ENCODE measurements at regions not wholly inside any gene's neighbourhood (a gene's known extent, or its start where the extent isn't known, plus 50 kb on each side); places are given as distances from the start of the nearest gene placed in this dataset.

DNA sequence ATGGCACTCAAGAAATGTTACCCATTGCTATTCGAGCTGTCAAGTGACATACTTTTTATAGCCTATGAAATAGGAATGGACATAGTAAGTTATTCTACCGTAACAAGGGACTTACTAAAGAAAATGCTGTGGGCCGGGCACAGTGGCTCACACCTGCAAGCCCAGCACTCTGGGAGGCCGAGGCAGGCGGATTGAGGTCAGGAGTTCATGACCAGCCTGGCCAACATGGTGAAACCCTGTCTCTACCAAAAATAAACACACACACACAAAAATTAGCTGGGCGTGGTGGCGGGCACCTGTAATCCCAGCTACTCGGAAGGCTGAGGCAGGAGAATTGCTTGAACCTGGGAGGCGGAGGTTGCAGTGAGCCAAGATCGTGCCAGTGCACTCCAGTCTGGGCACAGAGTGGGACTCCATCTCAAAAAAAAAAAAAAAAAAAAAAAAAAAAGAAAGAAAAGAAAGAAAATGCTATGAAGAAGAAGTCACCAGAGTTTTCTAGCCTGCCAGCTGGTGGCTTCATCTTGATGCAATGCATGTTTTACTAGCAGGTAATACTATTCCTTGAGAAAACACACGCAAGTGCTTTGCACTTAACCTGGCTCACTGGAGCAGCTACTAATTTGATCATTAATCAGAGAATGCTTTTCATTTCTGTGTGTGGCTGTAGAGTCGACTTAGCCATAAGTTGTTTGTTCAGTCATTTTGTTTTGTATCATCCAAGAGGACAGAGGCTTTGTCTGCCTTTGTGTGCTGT lies 166.7 kb upstream of the MYL2 start:
- no peak overlapping the region for H3K4me2 ChIP-seq (ENCODE audit: low read length)
- peaks cover 18% of the 10 kb centered on the region for H3K27me3 ChIP-seq (ENCODE audit: control insufficient read depth, low read length)
- TF ChIP-seq, protein P1, sequence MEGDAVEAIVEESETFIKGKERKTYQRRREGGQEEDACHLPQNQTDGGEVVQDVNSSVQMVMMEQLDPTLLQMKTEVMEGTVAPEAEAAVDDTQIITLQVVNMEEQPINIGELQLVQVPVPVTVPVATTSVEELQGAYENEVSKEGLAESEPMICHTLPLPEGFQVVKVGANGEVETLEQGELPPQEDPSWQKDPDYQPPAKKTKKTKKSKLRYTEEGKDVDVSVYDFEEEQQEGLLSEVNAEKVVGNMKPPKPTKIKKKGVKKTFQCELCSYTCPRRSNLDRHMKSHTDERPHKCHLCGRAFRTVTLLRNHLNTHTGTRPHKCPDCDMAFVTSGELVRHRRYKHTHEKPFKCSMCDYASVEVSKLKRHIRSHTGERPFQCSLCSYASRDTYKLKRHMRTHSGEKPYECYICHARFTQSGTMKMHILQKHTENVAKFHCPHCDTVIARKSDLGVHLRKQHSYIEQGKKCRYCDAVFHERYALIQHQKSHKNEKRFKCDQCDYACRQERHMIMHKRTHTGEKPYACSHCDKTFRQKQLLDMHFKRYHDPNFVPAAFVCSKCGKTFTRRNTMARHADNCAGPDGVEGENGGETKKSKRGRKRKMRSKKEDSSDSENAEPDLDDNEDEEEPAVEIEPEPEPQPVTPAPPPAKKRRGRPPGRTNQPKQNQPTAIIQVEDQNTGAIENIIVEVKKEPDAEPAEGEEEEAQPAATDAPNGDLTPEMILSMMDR (IDR thresholded peaks at IDR 0.05; ENCODE audit: low read depth, low read length, poor library complexity, severe bottlenecking), result no peak
- no peak for TF ChIP-seq EZH2phosphoT487 (IDR thresholded peaks at IDR 0.05; ENCODE audit: borderline replicate concordance, low read length)
- no peaks in the 10 kb centered on the region for H3K9me3 ChIP-seq (ENCODE audit: control insufficient read depth, insufficient read depth, low read length)
- no peaks in the 10 kb centered on the region for H3K4me1 ChIP-seq (ENCODE audit: control insufficient read depth, low read length)
- H3K79me2 ChIP-seq (ENCODE audit: control insufficient read depth, low read length), result no peaks in the 10 kb centered on the region
- no peak overlapping the region for H3K4me3 ChIP-seq (ENCODE audit: low read length)
- no peak overlapping the region for H3K27ac ChIP-seq (ENCODE audit: low read depth, low read length)
- H3K9me2 ChIP-seq (replicated peaks; ENCODE audit: control insufficient read depth, low read length), result no peaks in the 10 kb centered on the region
- H4K20me1 ChIP-seq (ENCODE audit: control insufficient read depth, insufficient read depth, low read depth, low read length), result no peaks in the 10 kb centered on the region
- H3K36me3 ChIP-seq (ENCODE audit: control insufficient read depth, low read length), result no peaks in the 10 kb centered on the region
- no peaks in the 10 kb centered on the region for H3F3A ChIP-seq (ENCODE audit: control insufficient read depth, insufficient read depth)

DNA sequence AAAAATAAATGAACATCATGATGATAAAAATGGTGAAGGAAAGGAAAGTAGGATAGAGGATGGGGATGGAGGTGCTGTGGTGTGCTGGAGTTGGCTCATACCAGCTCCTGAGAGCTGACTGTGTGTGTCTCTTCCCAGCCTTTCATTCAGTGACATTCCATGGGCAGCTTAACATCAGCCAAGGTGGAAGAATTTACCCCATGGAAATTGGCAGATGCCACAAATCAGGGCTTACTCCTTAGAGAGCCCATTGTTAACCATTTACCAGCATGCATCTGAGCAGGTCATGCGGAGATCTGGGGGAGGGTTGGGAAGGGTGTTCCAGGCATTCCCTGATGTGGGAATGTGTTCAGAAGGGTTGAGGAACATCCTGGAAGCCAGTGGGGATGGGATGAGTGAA lies 164.7 kb upstream of the MYL2 start:
- Histone ChIP-seq H3K4me3 (ENCODE audit: low read length) (no peak overlapping the region), H3F3A (ENCODE audit: control insufficient read depth, insufficient read depth) (no peaks in the 10 kb centered on the region), H3K27me3 (ENCODE audit: control insufficient read depth, low read length) (peaks cover 16% of the 10 kb centered on the region), H3K4me2 (ENCODE audit: low read length) (no peak overlapping the region), H3K9me2 (replicated peaks; ENCODE audit: control insufficient read depth, low read length) (no peaks in the 10 kb centered on the region), H3K79me2 (ENCODE audit: control insufficient read depth, low read length) (no peaks in the 10 kb centered on the region), H3K27ac (ENCODE audit: low read depth, low read length) (no peak overlapping the region), H3K4me1 (ENCODE audit: control insufficient read depth, low read length) (no peaks in the 10 kb centered on the region), H3K36me3 (ENCODE audit: control insufficient read depth, low read length) (no peaks in the 10 kb centered on the region), H3K9me3 (ENCODE audit: control insufficient read depth, insufficient read depth, low read length) (no peaks in the 10 kb centered on the region), H4K20me1 (ENCODE audit: control insufficient read depth, insufficient read depth, low read depth, low read length) (no peaks in the 10 kb centered on the region)
- no peak for TF ChIP-seq EZH2phosphoT487 (IDR thresholded peaks at IDR 0.05; ENCODE audit: borderline replicate concordance, low read length)
- TF ChIP-seq, protein P1 (IDR thresholded peaks at IDR 0.05; ENCODE audit: low read depth, low read length, poor library complexity, severe bottlenecking), result no peak

DNA sequence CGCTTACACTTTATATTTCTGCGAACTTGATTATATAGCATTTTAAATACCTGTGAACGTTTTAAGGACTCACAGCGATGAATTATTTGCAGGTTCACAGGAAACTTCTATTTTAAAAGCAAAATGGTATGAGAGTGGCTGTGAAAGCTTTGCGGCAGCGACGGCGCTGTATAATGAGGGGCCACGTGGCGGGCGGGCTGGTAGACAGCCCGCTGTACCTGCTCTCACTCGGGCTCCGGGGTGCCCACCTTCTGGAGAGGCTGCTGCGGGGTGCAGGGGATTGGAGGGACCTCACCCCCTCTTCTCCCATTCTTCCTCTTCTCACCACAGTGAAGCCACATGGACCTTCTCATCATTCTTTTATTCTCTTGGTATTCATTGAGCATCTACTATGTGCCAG lies 164.2 kb upstream of the MYL2 start:
- Histone ChIP-seq H3K9me3 (ENCODE audit: control insufficient read depth, insufficient read depth, low read length) (no peaks in the 10 kb centered on the region), H3K4me3 (ENCODE audit: low read length) (no peak overlapping the region), H4K20me1 (ENCODE audit: control insufficient read depth, insufficient read depth, low read depth, low read length) (no peaks in the 10 kb centered on the region), H3K27ac (ENCODE audit: low read depth, low read length) (no peak overlapping the region), H3F3A (ENCODE audit: control insufficient read depth, insufficient read depth) (no peaks in the 10 kb centered on the region), H3K36me3 (ENCODE audit: control insufficient read depth, low read length) (no peaks in the 10 kb centered on the region), H3K79me2 (ENCODE audit: control insufficient read depth, low read length) (no peaks in the 10 kb centered on the region), H3K9me2 (replicated peaks; ENCODE audit: control insufficient read depth, low read length) (no peaks in the 10 kb centered on the region), H3K4me1 (ENCODE audit: control insufficient read depth, low read length) (no peaks in the 10 kb centered on the region), H3K27me3 (ENCODE audit: control insufficient read depth, low read length) (peaks cover 16% of the 10 kb centered on the region), H3K4me2 (ENCODE audit: low read length) (no peak overlapping the region)
- TF ChIP-seq EZH2phosphoT487 (IDR thresholded peaks at IDR 0.05; ENCODE audit: borderline replicate concordance, low read length), result no peak
- TF ChIP-seq, protein P1 (IDR thresholded peaks at IDR 0.05; ENCODE audit: low read depth, low read length, poor library complexity, severe bottlenecking), result no peak
